ENCODE measurements at regions not wholly inside any gene's neighbourhood (a gene's known extent, or its start where the extent isn't known, plus 50 kb on each side); places are given as distances from the start of the nearest gene placed in this dataset.

- peak; percentile 41 for DNase-seq (ENCODE audit: low spot score)
Observed at GRCh38 chr3:152719264-152719663, 115.7 kb upstream of the P2RY1 start.

- no peak for DNase-seq (ENCODE audit: low spot score)
Observed at GRCh38 chr3:152720951-152721718, 113.8 kb upstream of the P2RY1 start.

GRCh38 chr3:152724270-152724669, 110.7 kb upstream of the P2RY1 start:
- no peak for DNase-seq (ENCODE audit: low spot score)

- DNase-seq (ENCODE audit: low spot score): no peak
Observed at GRCh38 chr3:152728231-152728980, 106.5 kb upstream of the P2RY1 start.

- no peak for DNase-seq (ENCODE audit: low spot score)
Observed at GRCh38 chr3:152729906-152730305, 105.0 kb upstream of the P2RY1 start.

GRCh38 chr3:152731511-152731910, 103.4 kb upstream of the P2RY1 start:
- DNase-seq (ENCODE audit: low spot score): no peak

GRCh38 chr3:152733584-152734119, 101.3 kb upstream of the P2RY1 start:
- no peak for DNase-seq (ENCODE audit: low spot score)

GRCh38 chr3:152737021-152737908, 97.7 kb upstream of the P2RY1 start:
- DNase-seq (ENCODE audit: low spot score): peak; percentile 76

- DNase-seq (ENCODE audit: low spot score): peak; percentile 7
Observed at GRCh38 chr3:152738656-152739055, 96.3 kb upstream of the P2RY1 start.

GRCh38 chr3:152742368-152743347, 92.3 kb upstream of the P2RY1 start:
- DNase-seq (ENCODE audit: low spot score): no peak

GRCh38 chr3:152745646-152746045, 89.3 kb upstream of the P2RY1 start:
- DNase-seq (ENCODE audit: low spot score): no peak

- no peak for DNase-seq (ENCODE audit: low spot score)
Observed at GRCh38 chr3:152754303-152754702, 80.6 kb upstream of the P2RY1 start.

GRCh38 chr3:152756807-152757206, 78.1 kb upstream of the P2RY1 start:
- no peak for DNase-seq (ENCODE audit: low spot score)

GRCh38 chr3:152760024-152760563, 74.8 kb upstream of the P2RY1 start:
- DNase-seq (ENCODE audit: low spot score): no peak

GRCh38 chr3:152760591-152760990, 74.3 kb upstream of the P2RY1 start:
- no peak for DNase-seq (ENCODE audit: low spot score)

GRCh38 chr3:152768478-152768877, 66.5 kb upstream of the P2RY1 start:
- DNase-seq (ENCODE audit: low spot score): no peak

GRCh38 chr3:152769523-152769922, 65.4 kb upstream of the P2RY1 start:
- no peak for DNase-seq (ENCODE audit: low spot score)

GRCh38 chr3:152770296-152770695, 64.6 kb upstream of the P2RY1 start:
- no peak for DNase-seq (ENCODE audit: low spot score)

- DNase-seq (ENCODE audit: low spot score): no peak
Observed at GRCh38 chr3:152771120-152771519, 63.8 kb upstream of the P2RY1 start.

GRCh38 chr3:152772674-152773225, 62.2 kb upstream of the P2RY1 start:
- DNase-seq (ENCODE audit: low spot score): no peak

Measured in AG08395 (cell line).